ENCODE measurements at regions not wholly inside any gene's neighbourhood (a gene's known extent, or its start where the extent isn't known, plus 50 kb on each side); places are given as distances from the start of the nearest gene placed in this dataset.

GRCh38 chr16:64013856-64014255 is 1108.0 kb downstream of the CDH11 start:
- no peak overlapping the region for H3K4me3 ChIP-seq (ENCODE audit: low read length)
- intact Hi-C loops (cut with DNase I) = no loop called here
- no peak overlapping the region for H3K27ac ChIP-seq (ENCODE audit: low read length)
- WGBS = 71% methylated on average over 1 of the region's 1 CpG
- no peaks in the 10 kb centered on the region for H3K27me3 ChIP-seq (ENCODE audit: control insufficient read depth, insufficient read depth)
- DNase-seq = no peak
- no peak for ATAC-seq
- peaks cover 1% of the 10 kb centered on the region for H3K4me1 ChIP-seq (ENCODE audit: control insufficient read depth, insufficient read depth, low read length)
- no peaks in the 10 kb centered on the region for H3K9me3 ChIP-seq (ENCODE audit: control insufficient read depth, low read length)

GRCh38 chr16:64012166-64012565 is 1109.7 kb downstream of the CDH11 start:
- intact Hi-C loops (cut with DNase I) = no loop called here
- 26% methylated on average over 2 of the region's 2 CpGs for WGBS
- Histone ChIP-seq H3K4me3 (ENCODE audit: low read length) (no peak overlapping the region), H3K9me3 (ENCODE audit: control insufficient read depth, low read length) (no peaks in the 10 kb centered on the region), H3K27me3 (ENCODE audit: control insufficient read depth, insufficient read depth) (no peaks in the 10 kb centered on the region), H3K27ac (ENCODE audit: low read length) (peak overlapping the region; percentile 70), H3K4me1 (ENCODE audit: control insufficient read depth, insufficient read depth, low read length) (no peaks in the 10 kb centered on the region)
- ATAC-seq = peak; percentile 11 to 61
- no peak for DNase-seq

GRCh38 chr16:64011650-64012049 is 1110.2 kb downstream of the CDH11 start:
- Histone ChIP-seq H3K9me3 (ENCODE audit: control insufficient read depth, low read length) (no peaks in the 10 kb centered on the region), H3K4me1 (ENCODE audit: control insufficient read depth, insufficient read depth, low read length) (no peaks in the 10 kb centered on the region), H3K27ac (ENCODE audit: low read length) (peak overlapping the region; percentile 70), H3K4me3 (ENCODE audit: low read length) (no peak overlapping the region), H3K27me3 (ENCODE audit: control insufficient read depth, insufficient read depth) (no peaks in the 10 kb centered on the region)
- ATAC-seq (peak; percentile 32 to 87), DNase-seq (peak; percentile 14 to 69 (median 60))
- intact Hi-C loops (cut with DNase I) = no loop called here
- 66% methylated on average over 2 of the region's 2 CpGs for WGBS

DNA sequence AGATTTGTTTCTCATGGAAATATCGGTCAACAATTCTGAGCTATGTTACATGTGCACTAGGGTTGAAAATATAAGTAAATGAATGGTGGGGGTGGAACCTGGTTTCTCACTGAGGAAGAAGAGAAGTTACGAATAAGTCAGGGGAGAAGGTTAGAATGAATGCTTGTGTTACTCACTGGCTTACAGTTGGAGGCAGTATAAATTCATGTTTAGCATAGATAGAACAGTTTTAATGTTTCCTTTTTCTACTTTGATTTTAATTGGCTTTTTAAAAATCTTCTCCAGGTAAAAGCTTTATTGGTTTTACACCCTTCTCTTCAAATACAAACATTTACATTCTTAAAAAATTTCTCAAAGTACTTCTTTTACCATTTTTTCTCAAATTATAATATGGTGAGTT is 1113.7 kb downstream of the CDH11 start:
- Histone ChIP-seq H3K27ac (ENCODE audit: low read length) (no peak overlapping the region), H3K9me3 (ENCODE audit: control insufficient read depth, low read length) (no peaks in the 10 kb centered on the region), H3K4me3 (ENCODE audit: low read length) (no peak overlapping the region), H3K27me3 (ENCODE audit: control insufficient read depth, insufficient read depth) (no peaks in the 10 kb centered on the region), H3K4me1 (ENCODE audit: control insufficient read depth, insufficient read depth, low read length) (no peaks in the 10 kb centered on the region)
- intact Hi-C loops (cut with DNase I) = no loop called here
- no peak for DNase-seq
- 81% methylated on average over 2 of the region's 2 CpGs for WGBS
- ATAC-seq = no peak

DNA sequence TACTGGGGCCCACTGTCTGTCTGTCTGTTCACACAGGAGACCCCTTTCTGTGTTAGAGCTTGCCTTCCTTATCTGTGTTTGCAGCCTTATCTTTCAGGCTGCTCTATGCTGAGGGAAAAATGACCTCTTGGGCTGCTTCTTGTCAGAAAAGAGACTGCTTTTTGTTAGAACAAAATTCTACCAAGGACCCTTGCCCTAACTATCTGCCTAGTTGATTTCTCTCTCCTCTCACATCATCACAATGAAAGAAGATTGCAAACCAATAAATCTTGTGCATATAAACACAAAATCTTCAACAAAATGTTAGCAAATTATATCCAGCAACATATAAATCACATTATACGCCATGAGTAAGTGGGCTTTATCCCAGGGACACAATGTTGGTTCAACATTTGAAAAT is 1117.7 kb downstream of the CDH11 start:
- Histone ChIP-seq H3K4me3 (ENCODE audit: low read length) (no peak overlapping the region), H3K9me3 (ENCODE audit: control insufficient read depth, low read length) (no peaks in the 10 kb centered on the region), H3K27ac (ENCODE audit: low read length) (no peak overlapping the region), H3K4me1 (ENCODE audit: control insufficient read depth, insufficient read depth, low read length) (no peaks in the 10 kb centered on the region), H3K27me3 (ENCODE audit: control insufficient read depth, insufficient read depth) (no peaks in the 10 kb centered on the region)
- DNase-seq (no peak), ATAC-seq (no peak)
- 76% methylated on average over 1 of the region's 1 CpG for WGBS
- intact Hi-C loops (cut with DNase I) = no loop called here

DNA sequence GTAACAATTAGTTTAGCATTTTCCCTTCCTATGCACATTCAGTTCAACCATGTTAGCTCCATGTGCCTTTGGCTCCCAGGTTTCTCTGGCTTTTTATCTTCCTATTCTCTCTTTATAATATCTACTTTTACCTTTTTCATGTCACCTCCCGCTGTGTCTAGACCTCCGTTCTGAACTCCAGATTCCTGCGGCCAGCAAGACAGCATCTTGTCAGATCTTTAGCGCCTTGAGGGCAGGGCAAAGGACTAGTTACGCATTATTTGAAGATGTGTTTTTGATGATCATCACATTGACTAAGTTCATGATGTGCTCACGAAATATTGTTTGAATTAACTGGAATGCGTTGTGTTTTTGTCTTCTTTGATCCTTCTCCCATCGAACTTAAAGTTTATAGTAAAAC is 1126.8 kb downstream of the CDH11 start:
- DNase-seq = no peak
- Histone ChIP-seq H3K27ac (ENCODE audit: low read length) (no peak overlapping the region), H3K4me3 (ENCODE audit: low read length) (no peak overlapping the region), H3K4me1 (ENCODE audit: control insufficient read depth, insufficient read depth, low read length) (no peaks in the 10 kb centered on the region), H3K27me3 (ENCODE audit: control insufficient read depth, insufficient read depth) (no peaks in the 10 kb centered on the region), H3K9me3 (ENCODE audit: control insufficient read depth, low read length) (no peaks in the 10 kb centered on the region)
- WGBS = 89% methylated on average over 8 of the region's 8 CpGs
- ATAC-seq = no peak
- intact Hi-C loops (cut with DNase I) = no loop called here

GRCh38 chr16:63983401-63983800 is 1138.5 kb downstream of the CDH11 start:
- no peak overlapping the region for H3K27ac ChIP-seq (ENCODE audit: low read length)

GRCh38 chr16:63982741-63983140 is 1139.1 kb downstream of the CDH11 start:
- no peak overlapping the region for H3K27ac ChIP-seq (ENCODE audit: low read length)
- no peaks in the 10 kb centered on the region for H3K27me3 ChIP-seq (ENCODE audit: control insufficient read depth, insufficient read depth)
- no peak overlapping the region for H3K4me3 ChIP-seq (ENCODE audit: low read length)
- WGBS = 39% methylated on average over 3 of the region's 3 CpGs
- H3K9me3 ChIP-seq (ENCODE audit: control insufficient read depth, low read length) = no peaks in the 10 kb centered on the region
- peaks cover 1% of the 10 kb centered on the region for H3K4me1 ChIP-seq (ENCODE audit: control insufficient read depth, insufficient read depth, low read length)
- ATAC-seq (no peak), DNase-seq (no peak)
- intact Hi-C loops (cut with DNase I) = no loop called here

More at GRCh38 chr16:63983401-63983800, 1138.5 kb downstream of the CDH11 start:
- intact Hi-C loops (cut with DNase I) = no loop called here
- Histone ChIP-seq H3K4me3 (ENCODE audit: low read length) (no peak overlapping the region), H3K4me1 (ENCODE audit: control insufficient read depth, insufficient read depth, low read length) (peaks cover 1% of the 10 kb centered on the region), H3K9me3 (ENCODE audit: control insufficient read depth, low read length) (no peaks in the 10 kb centered on the region), H3K27me3 (ENCODE audit: control insufficient read depth, insufficient read depth) (no peaks in the 10 kb centered on the region)
- ATAC-seq = no peak
- no peak for DNase-seq
- 74% methylated on average over 2 of the region's 2 CpGs for WGBS

DNA sequence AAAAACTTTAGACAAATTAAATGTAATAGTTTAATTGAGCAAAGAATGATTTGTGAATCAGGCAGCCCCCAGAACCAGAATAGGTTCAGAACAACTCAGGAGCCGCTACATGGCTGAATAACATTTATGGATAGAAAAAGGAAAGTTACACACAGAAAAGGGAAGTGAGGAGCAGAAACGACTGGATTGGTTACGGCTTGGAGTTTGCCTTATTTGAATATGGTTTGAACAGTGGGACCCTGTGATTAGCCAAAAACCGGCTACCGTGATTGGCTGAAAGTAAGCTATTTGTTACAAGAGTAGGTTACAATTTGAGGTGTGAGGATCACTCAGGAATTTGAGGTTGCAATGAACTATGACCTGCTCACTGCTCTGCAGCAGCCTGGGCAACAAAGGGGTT is 1139.8 kb downstream of the CDH11 start:
- Histone ChIP-seq H3K9me3 (ENCODE audit: control insufficient read depth, low read length) (no peaks in the 10 kb centered on the region), H3K4me3 (ENCODE audit: low read length) (no peak overlapping the region), H3K27me3 (ENCODE audit: control insufficient read depth, insufficient read depth) (no peaks in the 10 kb centered on the region), H3K4me1 (ENCODE audit: control insufficient read depth, insufficient read depth, low read length) (peaks cover 1% of the 10 kb centered on the region), H3K27ac (ENCODE audit: low read length) (no peak overlapping the region)
- intact Hi-C loops (cut with DNase I) = no loop called here
- ATAC-seq = no peak
- no peak for DNase-seq
- WGBS = 85% methylated on average over 5 of the region's 5 CpGs

DNA sequence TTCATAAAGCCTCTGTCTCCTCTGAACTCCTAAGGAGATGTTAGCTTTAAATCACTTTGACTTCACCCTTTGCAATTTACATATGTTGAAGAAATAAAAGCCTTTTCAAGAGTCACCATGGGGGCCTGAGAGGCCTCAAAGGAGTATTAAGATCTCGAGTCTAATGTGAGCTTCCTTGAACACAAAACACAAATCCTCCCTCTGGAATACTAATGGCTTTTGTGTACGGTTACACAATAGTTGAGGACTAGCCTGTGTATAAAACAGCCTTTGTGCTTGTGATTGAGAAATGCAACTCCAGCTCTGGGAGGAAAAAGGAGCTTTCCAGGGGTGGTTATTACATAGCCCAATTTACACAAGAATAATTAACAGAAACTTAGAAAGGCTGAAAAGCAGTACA is 1140.2 kb downstream of the CDH11 start:
- peaks cover 1% of the 10 kb centered on the region for H3K4me1 ChIP-seq (ENCODE audit: control insufficient read depth, insufficient read depth, low read length)

DNA sequence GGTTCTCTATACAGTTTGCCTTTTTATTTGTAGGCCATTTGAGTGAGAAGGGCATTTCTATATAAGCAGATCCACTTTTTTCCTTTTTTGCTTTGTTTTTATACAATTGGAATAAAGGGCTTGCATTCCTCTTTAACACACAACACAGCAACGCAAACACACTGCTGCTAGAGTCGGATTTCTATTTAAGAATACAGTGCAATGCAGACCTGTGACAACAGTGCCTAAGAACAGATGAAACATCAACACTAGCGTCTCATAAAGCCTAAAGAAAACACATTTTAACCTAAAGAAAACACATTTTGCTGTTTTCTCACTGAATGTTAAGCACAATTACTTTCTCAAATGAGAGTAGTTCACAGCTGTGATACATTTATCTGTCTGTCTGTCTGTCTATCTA is 1141.1 kb downstream of the CDH11 start:
- Histone ChIP-seq H3K27ac (ENCODE audit: low read length) (no peak overlapping the region), H3K27me3 (ENCODE audit: control insufficient read depth, insufficient read depth) (no peaks in the 10 kb centered on the region), H3K4me3 (ENCODE audit: low read length) (no peak overlapping the region), H3K9me3 (ENCODE audit: control insufficient read depth, low read length) (no peaks in the 10 kb centered on the region), H3K4me1 (ENCODE audit: control insufficient read depth, insufficient read depth, low read length) (peaks cover 1% of the 10 kb centered on the region)
- intact Hi-C loops (cut with DNase I) = no loop called here
- DNase-seq = no peak
- no peak for ATAC-seq
- WGBS = 79% methylated on average over 3 of the region's 3 CpGs

More for the DNA sequence above, 1140.2 kb downstream of the CDH11 start:
- H3K27ac ChIP-seq (ENCODE audit: low read length) = no peak overlapping the region
- no peak for ATAC-seq
- DNase-seq = no peak
- WGBS = 44% methylated on average over 2 of the region's 2 CpGs
- H3K9me3 ChIP-seq (ENCODE audit: control insufficient read depth, low read length) = no peaks in the 10 kb centered on the region
- intact Hi-C loops (cut with DNase I) = no loop called here
- H3K27me3 ChIP-seq (ENCODE audit: control insufficient read depth, insufficient read depth) = no peaks in the 10 kb centered on the region
- no peak overlapping the region for H3K4me3 ChIP-seq (ENCODE audit: low read length)

GRCh38 chr16:63978240-63978639 is 1143.6 kb downstream of the CDH11 start:
- Histone ChIP-seq H3K27ac (ENCODE audit: low read length) (no peak overlapping the region), H3K4me3 (ENCODE audit: low read length) (no peak overlapping the region), H3K4me1 (ENCODE audit: control insufficient read depth, insufficient read depth, low read length) (peaks cover 1% of the 10 kb centered on the region), H3K9me3 (ENCODE audit: control insufficient read depth, low read length) (no peaks in the 10 kb centered on the region), H3K27me3 (ENCODE audit: control insufficient read depth, insufficient read depth) (no peaks in the 10 kb centered on the region)
- ATAC-seq (no peak), DNase-seq (no peak)
- intact Hi-C loops (cut with DNase I) = no loop called here

Measured in right cardiac atrium (tissue), 5 donors.